Breast epithelium (tissue), 3 donors: ENCODE measurements at regions not wholly inside any gene's neighbourhood (a gene's known extent, or its start where the extent isn't known, plus 50 kb on each side); places are given as distances from the start of the nearest gene placed in this dataset.

Experiments
- POLR2A ChIP-seq: fragments of 450-650 bp; IDR thresholded peaks from one replicate; pipeline ENCODE4 v1.6.1; 2016; ENCODE audit warnings: antibody characterized with exemption, mild to moderate bottlenecking, moderate library complexity
- POLR2AphosphoS5 ChIP-seq, 3 donors: sonication (generic); formaldehyde crosslinking; IDR thresholded peaks; one replicate each; pipeline ENCODE4 v1.6.1; 2017; ENCODE audit warnings: antibody characterized with exemption in 3 of 3
- TF ChIP-seq, protein P1 (sequence below), 3 donors: fragments of 450-650 bp; IDR thresholded peaks; one replicate each; pipeline ENCODE4 v1.5.1; 2016 to 2017; ENCODE audit warnings: antibody characterized with exemption in 3 of 3, mild to moderate bottlenecking in 3 of 3, moderate library complexity in 3 of 3

DNA sequence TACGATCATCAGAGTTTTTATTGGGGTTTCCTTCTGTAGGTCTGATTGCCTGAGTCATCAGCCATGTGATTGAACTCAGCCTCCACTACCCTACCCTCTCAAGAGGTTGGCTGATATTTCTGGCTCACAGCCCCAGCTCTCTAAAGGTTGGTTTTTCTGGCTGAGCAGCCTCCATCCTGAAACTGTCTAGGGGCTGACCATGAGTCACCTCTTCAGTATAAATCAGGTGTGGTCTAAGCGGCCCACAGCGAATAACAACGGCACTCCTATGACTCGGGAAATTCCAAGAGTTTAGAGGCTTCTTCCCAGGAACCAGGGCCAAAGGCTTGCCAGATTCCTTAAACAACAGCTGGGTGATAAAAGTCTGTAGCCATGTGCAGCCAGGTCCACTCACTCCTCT lies 115.5 kb downstream of the SOD2 start:
- TF ChIP-seq, protein P1, sequence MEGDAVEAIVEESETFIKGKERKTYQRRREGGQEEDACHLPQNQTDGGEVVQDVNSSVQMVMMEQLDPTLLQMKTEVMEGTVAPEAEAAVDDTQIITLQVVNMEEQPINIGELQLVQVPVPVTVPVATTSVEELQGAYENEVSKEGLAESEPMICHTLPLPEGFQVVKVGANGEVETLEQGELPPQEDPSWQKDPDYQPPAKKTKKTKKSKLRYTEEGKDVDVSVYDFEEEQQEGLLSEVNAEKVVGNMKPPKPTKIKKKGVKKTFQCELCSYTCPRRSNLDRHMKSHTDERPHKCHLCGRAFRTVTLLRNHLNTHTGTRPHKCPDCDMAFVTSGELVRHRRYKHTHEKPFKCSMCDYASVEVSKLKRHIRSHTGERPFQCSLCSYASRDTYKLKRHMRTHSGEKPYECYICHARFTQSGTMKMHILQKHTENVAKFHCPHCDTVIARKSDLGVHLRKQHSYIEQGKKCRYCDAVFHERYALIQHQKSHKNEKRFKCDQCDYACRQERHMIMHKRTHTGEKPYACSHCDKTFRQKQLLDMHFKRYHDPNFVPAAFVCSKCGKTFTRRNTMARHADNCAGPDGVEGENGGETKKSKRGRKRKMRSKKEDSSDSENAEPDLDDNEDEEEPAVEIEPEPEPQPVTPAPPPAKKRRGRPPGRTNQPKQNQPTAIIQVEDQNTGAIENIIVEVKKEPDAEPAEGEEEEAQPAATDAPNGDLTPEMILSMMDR (IDR thresholded peaks at IDR 0.05): no peak
- no peak for TF ChIP-seq POLR2A
- TF ChIP-seq POLR2AphosphoS5 (IDR thresholded peaks at IDR 0.05): no peak
